Peyer's patch (tissue), 4 donors: ENCODE measurements at regions not wholly inside any gene's neighbourhood (a gene's known extent, or its start where the extent isn't known, plus 50 kb on each side); places are given as distances from the start of the nearest gene placed in this dataset.

Experiments used
- CTCF ChIP-seq, 6 experiments: fragments of 450-650 bp in 4 of 6; fragments of 200-600 bp in 2 of 6; sonication (generic) in 1 of 6; IDR thresholded peaks; one replicate each; pipeline ENCODE4 v1.5.1; 2017 to 2019; ENCODE audit warnings: antibody characterized with exemption in 6 of 6, mild to moderate bottlenecking in 3 of 6, moderate library complexity in 1 of 6
- POLR2A ChIP-seq, 2 donors: fragments of 450-650 bp; IDR thresholded peaks; one replicate each; pipeline ENCODE4 v1.5.1; 2017; ENCODE audit warnings: antibody characterized with exemption in 2 of 2, mild to moderate bottlenecking in 2 of 2, moderate library complexity in 2 of 2

GRCh38 chr3:144098691-144099090, 127.1 kb downstream of the DIPK2A start:
- TF ChIP-seq CTCF (IDR thresholded peaks at IDR 0.05): no peak
- TF ChIP-seq POLR2A (IDR thresholded peaks at IDR 0.05): no peak
